ENCODE measurements at regions not wholly inside any gene's neighbourhood (a gene's known extent, or its start where the extent isn't known, plus 50 kb on each side); places are given as distances from the start of the nearest gene placed in this dataset.

DNA sequence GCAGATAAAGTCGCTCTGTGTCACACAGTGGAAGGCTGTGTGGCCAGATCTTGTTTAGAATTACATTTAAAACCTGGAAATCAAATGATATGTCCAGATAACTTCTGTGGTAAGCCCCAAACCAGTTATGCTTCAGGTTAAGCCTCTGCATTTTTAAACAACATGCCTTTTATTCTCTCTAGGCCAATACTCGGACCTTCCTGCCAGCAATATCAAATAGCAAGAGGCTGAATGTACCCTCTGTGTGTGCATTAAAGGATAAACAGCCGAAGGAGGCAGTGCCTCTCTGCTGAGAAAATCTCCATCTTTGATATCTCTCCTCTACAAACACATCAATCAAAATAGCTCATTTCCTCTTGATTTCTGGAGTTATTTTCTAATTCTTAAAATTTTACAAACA is 67.1 kb upstream of the TMEM260 start:
- DNase-seq = no peak

- no peak for DNase-seq
Measured at GRCh38 chr14:56514663-56515371, 64.8 kb upstream of the TMEM260 start.

DNA sequence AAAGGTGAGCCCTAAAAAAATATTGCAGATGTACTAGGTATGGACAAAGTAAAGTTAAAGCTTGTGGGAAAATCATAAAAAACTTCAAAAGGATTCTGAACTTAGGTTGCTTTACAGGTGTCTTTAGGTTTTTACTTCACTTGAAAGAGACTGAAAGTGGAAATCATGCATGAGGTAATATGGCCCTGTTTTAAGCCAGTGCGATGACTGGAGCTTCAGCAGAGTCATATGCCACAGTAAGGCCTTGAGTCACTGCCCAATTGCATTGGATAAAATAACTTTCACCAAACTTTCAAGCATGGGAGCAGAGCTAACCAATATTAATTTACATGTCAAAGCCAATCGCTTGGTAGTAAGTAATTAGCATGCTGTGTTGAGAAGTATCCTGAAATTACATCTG is 63.9 kb upstream of the TMEM260 start:
- no peak for DNase-seq

GRCh38 chr14:56522403-56522802 is 57.2 kb upstream of the TMEM260 start:
- DNase-seq = no peak

DNA sequence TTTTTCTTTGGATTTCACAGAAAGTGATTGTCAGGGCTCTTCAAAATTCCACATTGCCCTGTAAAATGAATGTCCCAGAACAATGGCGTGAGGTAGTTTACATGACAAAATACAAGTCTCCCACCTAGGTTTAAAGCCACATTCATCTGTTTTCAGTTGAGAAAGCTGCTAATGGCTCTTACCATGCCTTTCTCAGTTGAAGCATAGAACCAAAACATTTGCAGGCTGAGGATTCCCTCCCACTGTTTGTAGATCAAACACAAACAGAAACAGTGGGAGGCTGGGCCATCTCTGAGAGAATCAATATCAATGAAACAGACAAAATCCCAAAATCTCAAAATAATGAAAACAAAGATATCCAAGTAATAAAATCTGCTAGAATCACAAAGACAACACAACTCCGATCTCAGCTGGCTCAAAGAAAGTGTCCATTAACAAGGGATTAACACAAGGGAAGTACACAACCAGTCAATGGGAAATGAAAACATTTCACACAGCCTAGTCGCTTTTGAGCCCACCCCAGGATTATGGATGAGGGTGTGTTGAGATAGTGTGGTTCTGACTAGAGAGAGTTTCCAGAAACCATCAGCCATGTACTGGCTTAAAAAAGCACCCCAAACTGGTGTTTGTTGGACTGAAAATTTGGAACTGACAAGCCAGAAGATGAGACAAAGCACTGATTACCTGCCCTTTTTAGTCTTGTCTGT is 54.5 kb upstream of the TMEM260 start:
- no peak for DNase-seq

GRCh38 chr14:56528927-56529326 is 50.7 kb upstream of the TMEM260 start:
- DNase-seq = no peak
